ENCODE measurements at regions not wholly inside any gene's neighbourhood (a gene's known extent, or its start where the extent isn't known, plus 50 kb on each side); places are given as distances from the start of the nearest gene placed in this dataset.

DNA sequence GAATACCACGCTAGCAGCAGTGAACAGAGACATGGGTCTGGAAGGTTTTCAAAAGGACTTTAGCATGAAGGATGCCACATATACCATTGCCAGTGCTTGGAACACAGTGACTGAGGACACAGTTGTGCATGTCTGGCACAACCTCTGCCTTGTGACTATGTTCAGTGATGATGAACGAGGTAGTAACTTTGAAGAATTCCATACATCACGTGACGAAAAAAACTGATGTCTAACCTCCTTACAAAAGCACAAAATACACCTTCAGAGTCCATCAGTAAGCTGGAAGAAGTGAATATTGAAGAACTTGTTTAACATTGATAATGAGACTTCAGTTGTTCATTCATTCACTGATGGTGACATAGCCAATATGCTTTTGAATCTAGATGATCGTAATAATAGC lies 594.8 kb upstream of the GRM7 start:
- peaks cover 4% of the 10 kb centered on the region for H3K9me3 Mint-ChIP-seq (ENCODE audit: unreplicated experiment)
- no peaks in the 10 kb centered on the region for H3K27me3 Mint-ChIP-seq (ENCODE audit: unreplicated experiment)
- H3K27ac Mint-ChIP-seq (ENCODE audit: unreplicated experiment) = no peak overlapping the region
- TF ChIP-seq, protein P1, sequence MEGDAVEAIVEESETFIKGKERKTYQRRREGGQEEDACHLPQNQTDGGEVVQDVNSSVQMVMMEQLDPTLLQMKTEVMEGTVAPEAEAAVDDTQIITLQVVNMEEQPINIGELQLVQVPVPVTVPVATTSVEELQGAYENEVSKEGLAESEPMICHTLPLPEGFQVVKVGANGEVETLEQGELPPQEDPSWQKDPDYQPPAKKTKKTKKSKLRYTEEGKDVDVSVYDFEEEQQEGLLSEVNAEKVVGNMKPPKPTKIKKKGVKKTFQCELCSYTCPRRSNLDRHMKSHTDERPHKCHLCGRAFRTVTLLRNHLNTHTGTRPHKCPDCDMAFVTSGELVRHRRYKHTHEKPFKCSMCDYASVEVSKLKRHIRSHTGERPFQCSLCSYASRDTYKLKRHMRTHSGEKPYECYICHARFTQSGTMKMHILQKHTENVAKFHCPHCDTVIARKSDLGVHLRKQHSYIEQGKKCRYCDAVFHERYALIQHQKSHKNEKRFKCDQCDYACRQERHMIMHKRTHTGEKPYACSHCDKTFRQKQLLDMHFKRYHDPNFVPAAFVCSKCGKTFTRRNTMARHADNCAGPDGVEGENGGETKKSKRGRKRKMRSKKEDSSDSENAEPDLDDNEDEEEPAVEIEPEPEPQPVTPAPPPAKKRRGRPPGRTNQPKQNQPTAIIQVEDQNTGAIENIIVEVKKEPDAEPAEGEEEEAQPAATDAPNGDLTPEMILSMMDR (IDR thresholded peaks at IDR 0.05; ENCODE audit: unreplicated experiment) = no peak
- H3K36me3 Mint-ChIP-seq (ENCODE audit: low read depth, unreplicated experiment) = no peaks in the 10 kb centered on the region
- no peak overlapping the region for H3K4me3 Mint-ChIP-seq (ENCODE audit: unreplicated experiment)
- no peak for DNase-seq (ENCODE audit: low spot score)
- H3K4me1 Mint-ChIP-seq (ENCODE audit: unreplicated experiment) = no peaks in the 10 kb centered on the region

DNA sequence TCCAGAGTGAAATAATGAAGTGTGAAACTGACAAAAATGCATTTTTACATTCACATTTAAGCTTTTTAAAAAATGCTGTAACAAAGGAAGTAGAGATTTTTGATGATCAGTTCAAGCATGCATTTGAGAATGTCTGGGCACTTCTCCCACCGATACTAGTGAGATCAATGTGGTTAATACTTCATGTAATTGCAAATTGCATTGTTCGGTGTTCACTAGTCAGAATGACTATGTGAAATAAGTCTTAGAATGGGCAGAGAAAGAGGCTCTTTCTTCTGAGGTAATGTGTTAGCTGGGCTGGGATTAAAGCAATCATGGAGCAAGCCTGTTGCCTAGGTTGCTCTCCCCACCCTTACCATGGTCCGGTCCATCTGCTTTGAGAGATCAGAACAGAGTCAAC lies 587.0 kb upstream of the GRM7 start:
- H3K27ac Mint-ChIP-seq (ENCODE audit: unreplicated experiment) = no peak overlapping the region
- peaks cover 10% of the 10 kb centered on the region for H3K9me3 Mint-ChIP-seq (ENCODE audit: unreplicated experiment)
- H3K27me3 Mint-ChIP-seq (ENCODE audit: unreplicated experiment) = no peaks in the 10 kb centered on the region
- TF ChIP-seq, protein P1 (IDR thresholded peaks at IDR 0.05; ENCODE audit: unreplicated experiment) = no peak
- H3K36me3 Mint-ChIP-seq (ENCODE audit: low read depth, unreplicated experiment) = peaks cover 3% of the 10 kb centered on the region
- DNase-seq (ENCODE audit: low spot score) = no peak
- H3K4me3 Mint-ChIP-seq (ENCODE audit: unreplicated experiment) = no peak overlapping the region
- H3K4me1 Mint-ChIP-seq (ENCODE audit: unreplicated experiment) = no peaks in the 10 kb centered on the region

- Mint-ChIP-seq H3K9me3 (ENCODE audit: unreplicated experiment) (peaks cover 26% of the 10 kb centered on the region), H3K27ac (ENCODE audit: unreplicated experiment) (no peak overlapping the region), H3K4me3 (ENCODE audit: unreplicated experiment) (no peak overlapping the region), H3K27me3 (ENCODE audit: unreplicated experiment) (no peaks in the 10 kb centered on the region), H3K4me1 (ENCODE audit: unreplicated experiment) (no peaks in the 10 kb centered on the region), H3K36me3 (ENCODE audit: low read depth, unreplicated experiment) (peaks cover 3% of the 10 kb centered on the region)
- no peak for DNase-seq (ENCODE audit: low spot score)
- TF ChIP-seq, protein P1 (IDR thresholded peaks at IDR 0.05; ENCODE audit: unreplicated experiment) = no peak
Observed at GRCh38 chr3:6281662-6282061, 579.3 kb upstream of the GRM7 start.

- peaks cover 3% of the 10 kb centered on the region for H3K36me3 Mint-ChIP-seq (ENCODE audit: low read depth, unreplicated experiment)
- DNase-seq (ENCODE audit: low spot score) = no peak
- no peaks in the 10 kb centered on the region for H3K4me1 Mint-ChIP-seq (ENCODE audit: unreplicated experiment)
- H3K27me3 Mint-ChIP-seq (ENCODE audit: unreplicated experiment) = no peaks in the 10 kb centered on the region
- TF ChIP-seq, protein P1 (IDR thresholded peaks at IDR 0.05; ENCODE audit: unreplicated experiment) = no peak
- no peak overlapping the region for H3K27ac Mint-ChIP-seq (ENCODE audit: unreplicated experiment)
- H3K9me3 Mint-ChIP-seq (ENCODE audit: unreplicated experiment) = peaks cover 29% of the 10 kb centered on the region
- H3K4me3 Mint-ChIP-seq (ENCODE audit: unreplicated experiment) = no peak overlapping the region
Observed at GRCh38 chr3:6282918-6283317, 578.0 kb upstream of the GRM7 start.

DNA sequence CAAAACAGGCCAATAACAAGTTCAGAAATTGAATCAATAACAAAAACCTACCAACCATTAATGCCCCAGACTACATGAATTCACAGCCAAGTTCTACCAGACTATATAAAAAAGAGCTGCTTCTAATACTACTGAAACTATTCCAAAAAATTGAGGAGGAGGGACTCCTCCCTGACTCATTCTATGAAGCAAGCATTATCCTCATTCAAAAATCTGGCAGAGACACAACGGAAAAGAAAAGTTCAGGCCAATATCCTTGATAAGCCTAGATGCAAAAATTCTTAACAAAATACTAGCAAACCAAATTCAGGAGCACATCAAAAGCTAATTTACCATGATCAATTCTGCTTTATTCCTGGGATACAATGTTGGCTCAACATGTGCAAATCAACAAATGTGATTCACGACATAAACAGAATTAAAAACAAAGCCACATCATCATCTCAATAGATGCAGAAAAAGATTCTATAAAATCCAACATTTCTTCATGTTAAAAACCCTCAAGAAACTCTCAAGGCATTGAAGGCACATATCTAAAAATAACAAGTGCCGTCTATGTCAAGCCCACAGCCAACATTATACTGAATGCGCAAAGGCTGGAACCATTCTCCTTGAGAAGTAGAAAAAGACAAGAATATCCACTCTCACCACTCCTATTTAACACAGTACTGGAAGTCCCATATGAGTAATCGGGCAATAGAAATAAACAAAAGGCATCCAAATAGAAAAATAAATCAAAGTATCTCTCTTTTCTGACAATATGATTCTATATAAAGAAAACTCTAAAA lies 573.6 kb upstream of the GRM7 start:
- Mint-ChIP-seq H3K4me3 (ENCODE audit: unreplicated experiment) (no peak overlapping the region), H3K27ac (ENCODE audit: unreplicated experiment) (no peak overlapping the region), H3K4me1 (ENCODE audit: unreplicated experiment) (no peaks in the 10 kb centered on the region), H3K36me3 (ENCODE audit: low read depth, unreplicated experiment) (peaks cover 3% of the 10 kb centered on the region), H3K9me3 (ENCODE audit: unreplicated experiment) (peaks cover 23% of the 10 kb centered on the region), H3K27me3 (ENCODE audit: unreplicated experiment) (no peaks in the 10 kb centered on the region)
- no peak for DNase-seq (ENCODE audit: low spot score)
- TF ChIP-seq, protein P1 (IDR thresholded peaks at IDR 0.05; ENCODE audit: unreplicated experiment) = no peak
